B cell (primary cell): ENCODE measurements at regions not wholly inside any gene's neighbourhood (a gene's known extent, or its start where the extent isn't known, plus 50 kb on each side); places are given as distances from the start of the nearest gene placed in this dataset.

ENCODE experiments used
- ATAC-seq: fragments of 200-7000 bp; cut with Tn5 transposase; one replicate; pipeline ENCODE4 v1.10.0; 2021; ENCODE audit warnings: low read depth, mild to moderate bottlenecking, moderate number of reproducible peaks, moderate library complexity
- CTCF ChIA-PET: fragments of 350-600 bp; sonication (Branson Sonifier 250); formaldehyde crosslinking; loops from one replicate; lab custom pipeline; 2021; ENCODE audit warnings: antibody characterized with exemption, inconsistent platforms; lab: Charles Lee
- POLR2A ChIA-PET: fragments of 350-600 bp; sonication (Branson Sonifier 250); formaldehyde crosslinking; loops from one replicate; lab custom pipeline; 2021; ENCODE audit warnings: antibody characterized with exemption; lab: Charles Lee
- DNase-seq: peaks from one replicate; pipeline ENCODE4 v3.0.0; 2013
- H2AFZ ChIP-seq: 2 replicates; pipeline ENCODE4 v1.6.1; 2012; ENCODE audit warnings: mild to moderate bottlenecking, low read depth, low read length; ENCODE audit not compliant: insufficient read depth, poor library complexity, severe bottlenecking
- H3K27ac ChIP-seq, 2 donors: 1 replicate in 1 of 2; 2 replicates in 1 of 2; pipeline ENCODE4 v1.5.1; 2012 to 2013; ENCODE audit warnings: low read length in 2 of 2, mild to moderate bottlenecking in 2 of 2, moderate library complexity in 1 of 2
- H3K27me3 ChIP-seq, 4 experiments: fragments of 200-600 bp in 1 of 4; sonication (generic) in 1 of 4; replicated peaks in 1 of 4; 1 replicate in 2 of 4; 2 replicates in 2 of 4; pipeline versions ENCODE4 v1.6.1 to v1.7.0; 2013 to 2016; ENCODE audit warnings: low read length in 3 of 4, mild to moderate bottlenecking in 2 of 4, mixed read lengths in 1 of 4, moderate library complexity in 1 of 4; ENCODE audit not compliant: insufficient read depth in 4 of 4, control insufficient read depth in 3 of 4; ENCODE audit errors: control extremely low read depth in 1 of 4
- H3K36me3 ChIP-seq, 2 experiments: replicated peaks in 1 of 2; 1 replicate in 1 of 2; 2 replicates in 1 of 2; pipeline versions ENCODE4 v1.6.1 to v1.7.1; 2013; ENCODE audit warnings: low read length in 1 of 2; ENCODE audit not compliant: insufficient read depth in 2 of 2, control insufficient read depth in 1 of 2; ENCODE audit errors: control extremely low read depth in 1 of 2, extremely low read depth in 1 of 2
- H3K4me1 ChIP-seq, 2 donors: fragments of 200-600 bp in 1 of 2; sonication (generic) in 1 of 2; 1 replicate in 1 of 2; 2 replicates in 1 of 2; pipeline versions ENCODE4 v1.5.1 to v1.6.1; 2013 to 2017; ENCODE audit warnings: low read length in 2 of 2; ENCODE audit not compliant: control insufficient read depth in 2 of 2, insufficient read depth in 2 of 2
- H3K4me2 ChIP-seq: replicated peaks from 2 replicates; pipeline ENCODE3; 2012; ENCODE audit warnings: mild to moderate bottlenecking, low read depth, low read length; ENCODE audit not compliant: poor library complexity, severe bottlenecking
- H3K4me3 ChIP-seq, 5 experiments: fragments of 200-600 bp in 1 of 5; sonication (generic) in 1 of 5; 1 replicate in 3 of 5; 2 replicates in 2 of 5; pipeline versions ENCODE4 v1.5.1 to v1.7.0; 2011 to 2016; ENCODE audit warnings: low read length in 4 of 5, mild to moderate bottlenecking in 4 of 5, low read depth in 2 of 5, control low read depth in 1 of 5, moderate library complexity in 1 of 5; ENCODE audit not compliant: insufficient read depth in 1 of 5; ENCODE audit errors: control extremely low read depth in 1 of 5, extremely low read depth in 1 of 5
- H3K79me2 ChIP-seq: fragments of 200-600 bp; sonication (generic); one replicate; pipeline ENCODE4 v1.6.0; 2016; ENCODE audit warnings: low read length; ENCODE audit not compliant: control insufficient read depth, insufficient read depth
- H3K9ac ChIP-seq: fragments of 200-600 bp; sonication (generic); 2 replicates; pipeline ENCODE4 v1.6.1; 2017; ENCODE audit warnings: mild to moderate bottlenecking, low read length, moderate library complexity
- H3K9me3 ChIP-seq, 3 donors: one replicate each; pipeline versions ENCODE4 v1.6.1 to v1.7.1; 2013; ENCODE audit warnings: low read length in 2 of 3; ENCODE audit not compliant: control insufficient read depth in 2 of 3, insufficient read depth in 1 of 3; ENCODE audit errors: control extremely low read depth in 1 of 3
- H4K20me1 ChIP-seq: 2 replicates; pipeline ENCODE4 v1.6.0; 2012; ENCODE audit warnings: mild to moderate bottlenecking, low read length; ENCODE audit not compliant: insufficient read depth, control insufficient read depth, poor library complexity, severe bottlenecking
- H3K27ac Mint-ChIP-seq: one replicate; pipeline ENCODE4 v1.8.0; 2021; ENCODE audit warnings: mixed read lengths
- H3K27me3 Mint-ChIP-seq: one replicate; pipeline ENCODE4 v1.8.0; 2021; ENCODE audit warnings: mixed read lengths
- H3K4me1 Mint-ChIP-seq: one replicate; pipeline ENCODE4 v1.8.0; 2021; ENCODE audit warnings: mixed read lengths
- H3K4me3 Mint-ChIP-seq: one replicate; pipeline ENCODE4 v1.8.0; 2021; ENCODE audit warnings: mixed read lengths
- H3K9me3 Mint-ChIP-seq: one replicate; pipeline ENCODE4 v1.8.0; 2022; ENCODE audit warnings: mixed read lengths; ENCODE audit not compliant: insufficient read depth
- EZH2 ChIP-seq: IDR thresholded peaks from 2 replicates; pipeline ENCODE4 v1.6.1; 2012; ENCODE audit warnings: borderline replicate concordance, low read depth, mild to moderate bottlenecking, moderate library complexity, low read length; ENCODE audit not compliant: insufficient read depth, poor library complexity, severe bottlenecking
- WGBS: methylation state at CpG from one replicate; pipeline ENCODE4 v1.1.5; 2013; ENCODE audit warnings: missing lambda C conversion rate; ENCODE audit not compliant: insufficient coverage; 5-methylcytosine and 5-hydroxymethylcytosine counted together
- intact Hi-C: fragments of 100-400 bp; cut with micrococcal nuclease; formaldehyde crosslinking; loops from one replicate; pipeline ENCODE4 v1.10.0; 2022
- TF ChIP-seq, protein P1 (sequence below): fragments of 200-600 bp; IDR thresholded peaks from one replicate; pipeline ENCODE4 v1.8.0; 2022; ENCODE audit warnings: antibody characterized with exemption, mild to moderate bottlenecking

DNA sequence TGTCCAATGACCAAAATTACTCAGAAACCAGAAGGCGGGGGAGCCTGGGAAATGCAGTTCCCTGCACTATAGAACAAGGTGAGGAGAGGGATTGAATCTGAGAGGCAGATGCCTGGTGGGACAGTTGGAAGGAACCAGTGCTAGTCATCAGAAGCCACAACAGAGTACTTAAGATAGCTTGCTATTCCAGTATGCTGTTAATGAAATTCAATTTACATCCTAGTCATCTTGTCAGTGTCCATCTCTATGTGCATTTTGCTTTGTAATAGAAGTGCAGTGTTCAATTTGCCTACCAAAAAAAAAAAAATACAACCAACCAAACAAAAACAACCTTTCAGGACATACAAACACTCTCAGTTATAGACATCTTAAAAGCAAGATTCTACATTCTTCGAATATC is 679.1 kb upstream of the CPEB2 start:
- H4K20me1 ChIP-seq = no peaks in the 10 kb centered on the region
- no peak for ATAC-seq
- H3K4me3 Mint-ChIP-seq = no peak overlapping the region
- no peak for TF ChIP-seq EZH2
- TF ChIP-seq, protein P1, sequence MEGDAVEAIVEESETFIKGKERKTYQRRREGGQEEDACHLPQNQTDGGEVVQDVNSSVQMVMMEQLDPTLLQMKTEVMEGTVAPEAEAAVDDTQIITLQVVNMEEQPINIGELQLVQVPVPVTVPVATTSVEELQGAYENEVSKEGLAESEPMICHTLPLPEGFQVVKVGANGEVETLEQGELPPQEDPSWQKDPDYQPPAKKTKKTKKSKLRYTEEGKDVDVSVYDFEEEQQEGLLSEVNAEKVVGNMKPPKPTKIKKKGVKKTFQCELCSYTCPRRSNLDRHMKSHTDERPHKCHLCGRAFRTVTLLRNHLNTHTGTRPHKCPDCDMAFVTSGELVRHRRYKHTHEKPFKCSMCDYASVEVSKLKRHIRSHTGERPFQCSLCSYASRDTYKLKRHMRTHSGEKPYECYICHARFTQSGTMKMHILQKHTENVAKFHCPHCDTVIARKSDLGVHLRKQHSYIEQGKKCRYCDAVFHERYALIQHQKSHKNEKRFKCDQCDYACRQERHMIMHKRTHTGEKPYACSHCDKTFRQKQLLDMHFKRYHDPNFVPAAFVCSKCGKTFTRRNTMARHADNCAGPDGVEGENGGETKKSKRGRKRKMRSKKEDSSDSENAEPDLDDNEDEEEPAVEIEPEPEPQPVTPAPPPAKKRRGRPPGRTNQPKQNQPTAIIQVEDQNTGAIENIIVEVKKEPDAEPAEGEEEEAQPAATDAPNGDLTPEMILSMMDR = no peak
- no peaks in the 10 kb centered on the region for H3K36me3 ChIP-seq
- POLR2A ChIA-PET = no interaction called here
- no peak overlapping the region for H3K27ac ChIP-seq
- CTCF ChIA-PET = no interaction called here
- 94% methylated on average over 2 of the region's 2 CpGs for WGBS
- H3K9ac ChIP-seq = no peak overlapping the region
- no peak overlapping the region for H3K4me2 ChIP-seq
- no peak overlapping the region for H2AFZ ChIP-seq
- H3K79me2 ChIP-seq = no peaks in the 10 kb centered on the region
- no peaks in the 10 kb centered on the region for H3K27me3 ChIP-seq
- H3K27ac Mint-ChIP-seq = no peak overlapping the region
- H3K4me3 ChIP-seq = no peak overlapping the region
- DNase-seq = no peak
- no peaks in the 10 kb centered on the region for H3K4me1 ChIP-seq
- H3K4me1 Mint-ChIP-seq = peaks cover 2% of the 10 kb centered on the region
- peaks cover 0 to 5% (median 3%) of the 10 kb centered on the region in 3 donors for H3K9me3 ChIP-seq
- no peaks in the 10 kb centered on the region for H3K27me3 Mint-ChIP-seq
- intact Hi-C loops = no loop called here
- peaks cover 2% of the 10 kb centered on the region for H3K9me3 Mint-ChIP-seq

DNA sequence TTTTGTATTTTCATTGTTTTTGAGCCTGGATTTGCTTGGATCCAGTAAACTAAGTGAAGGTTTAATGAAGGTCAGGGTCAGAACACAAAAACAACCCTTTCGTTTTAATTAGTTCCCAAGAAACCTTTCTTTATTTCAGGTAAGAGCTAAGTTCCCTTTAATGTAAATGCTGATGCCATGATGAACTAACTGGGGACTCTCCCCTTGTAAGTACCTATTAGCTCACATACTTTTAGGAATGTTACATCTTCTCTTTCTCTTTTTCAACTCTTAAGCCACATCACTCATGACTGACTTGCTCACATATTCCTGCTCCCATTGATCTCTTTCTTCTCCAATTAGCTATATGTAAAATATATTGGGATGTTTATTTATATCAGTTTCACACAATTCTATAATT is 673.1 kb upstream of the CPEB2 start:
- no peaks in the 10 kb centered on the region for H3K27me3 Mint-ChIP-seq
- ChIA-PET CTCF (no interaction called here), POLR2A (no interaction called here)
- no peak for TF ChIP-seq EZH2
- TF ChIP-seq, protein P1 = no peak
- Histone ChIP-seq H3K9me3 (peaks cover 0 to 5% (median 4%) of the 10 kb centered on the region in 3 donors), H3K9ac (no peak overlapping the region), H3K4me1 (no peaks in the 10 kb centered on the region), H3K79me2 (no peaks in the 10 kb centered on the region), H4K20me1 (no peaks in the 10 kb centered on the region), H3K4me2 (no peak overlapping the region), H3K4me3 (no peak overlapping the region), H2AFZ (no peak overlapping the region), H3K27ac (no peak overlapping the region), H3K27me3 (no peaks in the 10 kb centered on the region), H3K36me3 (no peaks in the 10 kb centered on the region)
- ATAC-seq = no peak
- DNase-seq = no peak
- no peak overlapping the region for H3K27ac Mint-ChIP-seq
- H3K4me1 Mint-ChIP-seq = no peaks in the 10 kb centered on the region
- WGBS = no CpG with 5 or more reads among the region's 1 CpG
- intact Hi-C loops = no loop called here
- no peak overlapping the region for H3K4me3 Mint-ChIP-seq
- H3K9me3 Mint-ChIP-seq = peaks cover 4% of the 10 kb centered on the region
